Femur (tissue), 1 donor: ENCODE measurements at regions not wholly inside any gene's neighbourhood (a gene's known extent, or its start where the extent isn't known, plus 50 kb on each side); places are given as distances from the start of the nearest gene placed in this dataset.
"Not testable (repeated sequence)": the region's sequence is repeated elsewhere in the genome, so short reads cannot be mapped to it uniquely, and the experiment has no call there.

ENCODE experiments used
- DNase-seq: peaks from one replicate; pipeline ENCODE4 v3.0.0-alpha.2; 2017

- DNase-seq: no peak
Measured at GRCh38 chr20:19835533-19836222, 77.6 kb downstream of the RIN2 start.

DNA sequence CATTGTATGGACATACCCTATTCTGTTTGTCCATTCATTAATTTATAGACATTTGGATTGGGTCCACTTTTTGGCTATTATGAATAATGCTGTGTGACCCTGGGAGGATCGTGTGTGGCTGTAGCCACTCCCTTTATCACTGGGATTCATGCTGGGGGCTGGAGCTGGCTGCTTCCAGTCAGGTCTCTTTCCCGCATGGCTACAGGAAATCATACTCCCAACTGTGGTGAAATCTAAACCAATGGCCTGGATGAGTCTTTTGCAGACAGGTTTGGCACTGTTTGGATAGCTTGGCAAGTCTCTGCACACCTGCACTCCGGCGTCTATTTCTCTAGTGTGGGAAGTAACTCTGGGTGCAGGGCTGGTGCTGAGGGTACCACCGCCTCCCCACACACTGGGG, 80.4 kb downstream of the RIN2 start:
- DNase-seq: no peak

DNA sequence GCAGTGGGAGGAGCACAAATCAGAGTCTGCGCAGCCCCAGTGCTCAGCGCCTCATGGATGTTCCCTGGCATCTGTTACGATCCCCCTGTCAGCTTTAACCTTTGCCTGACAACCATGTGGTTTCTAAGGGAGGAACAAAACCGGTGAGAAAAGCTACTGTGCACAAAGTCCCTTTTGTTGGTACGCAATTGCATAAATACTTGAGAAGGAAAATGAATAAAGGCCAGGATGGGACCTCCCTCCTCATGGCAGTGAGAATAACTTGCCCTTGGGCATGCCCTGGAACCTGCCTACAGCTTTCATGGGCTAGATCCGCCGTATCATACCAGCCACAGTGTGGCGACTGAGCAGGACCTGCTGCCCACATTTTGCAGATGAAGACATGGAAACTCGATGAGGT, 81.0 kb downstream of the RIN2 start:
- DNase-seq: no peak

DNA sequence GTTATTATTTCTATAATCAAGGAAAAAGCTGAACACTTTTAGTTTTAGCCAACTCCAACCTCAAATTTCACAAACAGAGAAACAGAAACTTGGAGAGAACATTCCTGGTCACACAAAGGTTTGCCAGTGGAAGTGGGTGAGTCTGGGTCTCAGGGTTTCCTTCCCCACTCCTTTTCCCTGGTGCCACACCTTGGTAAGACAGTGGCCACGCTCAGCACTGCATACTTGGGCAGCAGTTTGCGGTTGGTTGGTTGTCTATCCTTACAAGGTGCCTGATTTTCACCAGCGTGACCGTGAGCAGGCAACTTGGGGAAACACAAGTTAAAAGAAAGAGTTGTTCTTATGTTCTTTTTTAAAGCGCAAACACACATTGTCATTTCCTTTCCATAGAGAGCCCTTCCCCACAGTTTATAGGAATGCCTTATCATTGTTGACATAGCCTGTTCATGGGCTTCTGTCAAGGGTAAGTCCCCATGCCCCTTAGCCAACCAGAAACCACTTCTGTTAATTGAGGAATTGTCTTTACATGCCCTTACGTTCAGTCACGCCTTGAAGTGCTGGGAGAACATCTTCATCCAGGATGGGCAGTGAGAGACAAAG, 82.2 kb downstream of the RIN2 start:
- DNase-seq: no peak

GRCh38 chr20:19841740-19842139, 83.7 kb downstream of the RIN2 start:
- DNase-seq: no peak

- DNase-seq: not testable (repeated sequence)
Measured at GRCh38 chr20:19844850-19845249, 86.8 kb downstream of the RIN2 start.

DNA sequence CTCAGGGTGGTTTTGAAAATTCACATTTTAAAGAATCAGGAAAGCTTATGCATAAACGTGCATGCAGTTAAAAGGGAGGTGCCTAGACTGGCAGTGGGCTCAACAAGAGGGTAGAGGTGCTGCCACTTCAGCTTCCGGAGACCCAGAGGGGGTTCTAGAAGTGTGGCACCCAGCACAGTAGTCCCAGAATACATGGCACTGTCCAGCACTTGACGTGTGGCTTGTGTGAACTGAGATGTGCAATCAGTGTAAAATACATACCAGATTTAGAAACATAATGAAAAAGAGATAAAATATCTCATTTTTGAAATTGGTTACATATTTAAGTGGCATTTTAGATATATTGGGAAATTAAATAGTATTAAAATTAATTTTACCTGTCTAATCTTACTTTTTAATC, 89.3 kb downstream of the RIN2 start:
- no peak for DNase-seq

DNA sequence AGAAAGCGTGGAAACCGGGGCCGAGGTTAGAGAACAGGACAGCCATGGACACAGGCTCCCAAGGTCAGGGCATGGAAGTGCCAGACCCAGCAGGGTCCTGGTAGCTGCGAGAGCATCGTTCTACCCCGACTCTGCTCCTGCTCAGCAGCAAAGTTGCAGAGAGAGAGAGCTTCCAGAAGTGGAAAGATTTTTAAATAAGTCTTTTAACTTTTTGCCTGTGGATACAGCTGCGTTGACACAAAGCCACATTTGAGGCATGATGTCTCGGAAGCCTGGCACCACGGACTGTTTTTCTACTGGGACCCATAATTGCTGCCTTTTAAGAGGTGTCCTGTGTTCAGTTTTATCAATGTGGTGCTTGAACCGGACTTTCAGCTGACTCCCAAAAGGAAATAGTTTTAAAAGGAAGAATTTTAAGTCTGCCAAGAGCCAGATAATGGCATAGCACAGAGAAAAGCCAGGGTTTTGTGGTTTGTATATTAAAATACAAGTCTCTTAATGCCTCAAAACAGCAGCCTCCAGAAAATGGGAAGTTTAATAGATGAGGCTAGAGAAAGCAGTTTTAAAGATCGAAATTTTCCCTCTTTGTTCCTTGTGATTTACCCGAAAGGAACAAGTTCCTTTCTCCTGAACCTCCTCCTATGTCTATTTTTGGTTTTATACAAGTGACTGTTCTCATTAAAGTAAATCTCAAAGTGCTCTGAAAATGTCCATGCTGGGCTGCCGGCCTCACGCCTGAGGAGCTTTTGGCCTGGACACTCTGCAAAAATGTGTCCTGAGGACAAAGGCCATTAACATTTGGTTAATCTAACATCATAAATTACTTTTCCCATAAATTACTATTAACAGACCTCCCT, 91.5 kb downstream of the RIN2 start:
- peak; percentile 81 for DNase-seq

- DNase-seq: peak; percentile 57
Measured at GRCh38 chr20:19850198-19850533, 92.1 kb downstream of the RIN2 start.

- DNase-seq: peak; percentile 35
Measured at GRCh38 chr20:19851861-19852260, 93.8 kb downstream of the RIN2 start.

DNA sequence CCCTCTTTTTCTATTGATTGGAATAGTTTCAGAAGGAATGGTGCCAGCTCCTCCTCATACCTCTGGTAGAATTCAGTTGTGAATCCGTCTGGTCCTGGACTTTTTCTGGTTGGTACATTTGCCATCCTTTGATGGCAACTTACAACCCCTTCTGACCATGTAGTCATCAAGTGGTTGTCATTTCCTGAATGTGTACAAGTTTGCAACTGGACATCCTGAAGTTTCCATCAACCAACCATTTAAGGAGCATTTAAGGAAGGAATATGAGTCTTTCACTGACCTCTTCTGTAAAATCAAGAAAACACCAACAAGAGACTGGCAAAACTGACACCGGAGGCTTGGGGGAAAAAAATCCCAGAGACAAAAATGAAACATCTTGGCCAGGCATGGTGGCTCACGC, 97.4 kb downstream of the RIN2 start:
- no peak for DNase-seq

DNA sequence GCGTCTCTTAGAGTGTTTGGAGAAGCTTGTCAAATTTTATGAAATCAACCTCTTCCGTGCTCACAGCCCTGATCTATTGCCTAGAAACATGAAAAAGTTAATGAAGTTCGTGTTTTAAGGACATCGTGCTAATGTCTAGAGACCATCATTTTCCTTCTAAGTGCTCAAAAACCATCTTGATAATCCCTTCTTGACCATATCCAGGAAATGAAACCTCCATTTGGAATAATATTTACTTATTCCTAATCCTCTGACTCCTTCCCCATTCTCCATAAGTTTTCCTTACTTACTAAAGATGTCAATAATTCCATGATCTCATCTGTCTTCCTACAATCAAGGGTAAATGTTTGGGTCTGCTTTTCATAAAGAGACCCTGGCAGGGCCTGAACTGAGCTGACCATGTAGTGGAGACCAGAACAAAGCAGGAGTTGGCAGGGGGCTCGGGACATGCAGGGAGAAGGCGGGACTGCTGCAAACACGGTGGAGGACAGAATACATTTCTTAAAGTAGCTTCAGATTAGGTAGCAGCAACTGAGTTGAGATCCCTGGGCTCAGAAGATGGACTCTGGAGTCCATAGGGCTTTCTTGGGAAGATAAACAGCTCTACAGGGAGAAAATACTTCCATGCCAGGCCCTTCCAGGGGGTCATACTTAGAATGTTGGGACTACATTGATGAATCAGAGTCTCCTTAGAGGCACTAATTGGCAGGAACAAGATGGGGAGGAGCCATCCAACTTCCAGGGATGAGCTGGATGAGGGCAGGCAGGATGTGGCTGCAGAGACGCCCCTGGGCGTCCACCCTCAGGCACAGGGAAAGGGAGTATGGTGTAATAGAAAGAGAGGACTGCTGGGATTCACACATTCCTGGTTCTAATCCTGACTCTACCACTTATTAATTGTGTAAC, 100.7 kb downstream of the RIN2 start:
- DNase-seq: peak; percentile 64

- no peak for DNase-seq
Measured at GRCh38 chr20:19859444-19859843, 101.4 kb downstream of the RIN2 start.

GRCh38 chr20:19860737-19861136, 102.7 kb downstream of the RIN2 start:
- DNase-seq: no peak

GRCh38 chr20:19861147-19861759, 103.2 kb downstream of the RIN2 start:
- DNase-seq: no peak

DNA sequence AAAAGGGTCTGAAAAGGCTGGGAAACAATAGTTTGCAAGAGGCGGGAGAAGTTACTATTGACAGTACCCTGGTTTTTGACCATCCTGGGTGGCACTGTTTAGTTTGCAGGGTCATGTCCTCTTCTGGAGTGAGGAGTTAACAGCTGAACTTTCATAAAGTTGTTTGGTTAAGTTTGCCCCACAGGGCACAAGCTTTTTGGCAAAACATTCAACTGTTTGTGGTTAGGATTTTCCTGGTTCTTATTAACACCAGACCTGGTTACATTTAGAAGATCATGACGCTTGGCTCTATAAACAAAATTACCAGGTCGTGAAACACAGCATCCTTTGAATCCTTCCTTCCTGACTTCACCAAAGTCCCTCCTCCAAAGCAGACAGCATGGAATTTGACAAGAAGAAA, 106.1 kb downstream of the RIN2 start:
- DNase-seq: no peak

DNA sequence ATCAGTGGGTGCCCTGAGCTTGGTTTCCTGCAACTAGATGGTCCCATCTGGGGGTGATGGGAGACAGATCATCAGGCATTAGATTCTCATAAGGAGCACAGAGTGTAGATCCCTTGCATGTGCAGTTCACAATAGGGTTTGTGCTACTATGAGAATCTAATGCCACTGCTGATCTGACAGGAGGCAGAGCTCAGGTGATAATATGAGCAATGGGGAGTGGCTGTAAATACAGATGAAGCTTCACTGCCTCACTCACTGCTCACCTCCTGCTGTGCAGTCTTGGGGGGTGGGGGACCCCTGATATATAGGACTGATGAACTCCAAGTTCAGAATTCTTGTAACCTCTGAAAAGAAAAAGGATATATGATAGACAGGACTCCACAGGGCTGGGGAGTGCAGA, 108.0 kb downstream of the RIN2 start:
- no peak for DNase-seq

DNA sequence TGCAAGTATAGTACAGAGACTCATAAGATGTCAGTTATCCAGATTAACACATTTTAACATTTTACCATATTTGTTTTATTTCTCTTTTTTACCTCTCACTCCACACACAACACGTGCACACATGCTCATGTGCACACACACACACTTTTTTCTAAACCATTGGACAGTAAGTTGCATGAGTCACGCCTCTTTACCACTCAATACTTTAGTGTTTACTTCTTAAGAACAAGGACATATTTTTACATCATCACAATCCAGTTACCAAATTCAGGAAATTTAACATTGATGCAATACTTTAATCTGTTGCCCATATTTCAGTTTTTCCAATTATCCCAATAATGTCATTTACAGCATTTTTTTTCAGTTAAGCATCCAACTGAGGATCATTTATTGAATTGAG, 109.0 kb downstream of the RIN2 start:
- DNase-seq: no peak

DNA sequence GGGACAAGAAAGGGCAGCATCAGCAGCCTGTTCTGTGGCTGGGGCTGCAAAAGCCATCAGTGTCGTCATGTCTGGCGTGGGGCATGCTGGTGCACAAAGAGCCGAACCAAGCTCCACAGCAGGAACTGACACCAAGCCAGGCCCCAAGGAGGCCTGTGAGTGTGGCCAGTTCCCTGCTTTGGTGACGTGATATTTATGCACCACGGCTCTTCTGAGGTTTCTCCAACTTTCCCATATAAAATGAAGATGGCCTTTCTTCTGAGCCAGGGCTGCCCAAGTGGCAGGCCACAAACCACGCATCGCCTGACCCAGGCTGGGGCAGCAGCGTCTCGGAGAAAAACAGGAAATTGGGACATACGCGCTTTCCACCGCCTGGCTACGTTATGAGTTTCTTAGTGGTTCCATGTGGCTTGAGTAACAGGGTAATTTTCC, 109.9 kb downstream of the RIN2 start:
- DNase-seq: peak; percentile 83

- no peak for DNase-seq
Measured at GRCh38 chr20:19868441-19868840, 110.4 kb downstream of the RIN2 start.

GRCh38 chr20:19872001-19872400, 113.9 kb downstream of the RIN2 start:
- no peak for DNase-seq

DNA sequence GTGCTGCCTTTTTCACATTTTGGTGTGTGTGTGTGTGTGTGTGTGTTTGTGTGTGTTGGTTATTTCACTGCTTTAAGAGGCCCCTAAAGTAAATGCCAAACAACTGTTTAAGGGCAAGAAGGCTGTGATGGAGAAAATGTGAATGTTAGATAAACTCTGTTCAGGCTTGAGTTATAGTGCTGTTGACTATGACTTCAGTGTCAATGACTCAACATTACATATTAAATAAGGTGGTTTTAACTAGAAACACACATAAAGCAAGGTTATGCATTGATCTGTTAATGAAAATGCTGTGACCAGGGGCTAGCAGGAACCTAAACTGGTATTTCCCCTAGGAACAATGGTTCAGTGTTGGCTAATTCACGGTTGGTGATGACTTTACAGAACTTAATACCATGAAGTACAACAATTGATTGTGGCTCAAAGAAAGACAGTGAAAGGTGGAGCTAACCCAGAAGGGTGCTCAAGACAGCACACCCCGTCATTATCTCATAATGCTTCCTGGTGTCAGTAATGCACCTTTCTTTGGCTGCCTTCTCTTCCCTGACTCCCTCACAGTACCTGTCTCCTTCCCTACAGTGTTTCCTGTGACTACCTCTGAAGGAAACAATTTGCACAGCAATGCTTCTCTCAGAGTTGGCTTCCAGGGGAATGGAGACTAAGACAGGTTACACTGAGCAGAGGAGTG, 116.1 kb downstream of the RIN2 start:
- no peak for DNase-seq
